ENCODE measurements at regions not wholly inside any gene's neighbourhood (a gene's known extent, or its start where the extent isn't known, plus 50 kb on each side); places are given as distances from the start of the nearest gene placed in this dataset.
A peak's percentile ranks its signal among the peaks of the same experiment; 100 is the strongest.

- no peak for DNase-seq (ENCODE audit: low read depth)
Observed at GRCh38 chr3:34942256-34942655, 697.1 kb upstream of the ARPP21 start.

DNA sequence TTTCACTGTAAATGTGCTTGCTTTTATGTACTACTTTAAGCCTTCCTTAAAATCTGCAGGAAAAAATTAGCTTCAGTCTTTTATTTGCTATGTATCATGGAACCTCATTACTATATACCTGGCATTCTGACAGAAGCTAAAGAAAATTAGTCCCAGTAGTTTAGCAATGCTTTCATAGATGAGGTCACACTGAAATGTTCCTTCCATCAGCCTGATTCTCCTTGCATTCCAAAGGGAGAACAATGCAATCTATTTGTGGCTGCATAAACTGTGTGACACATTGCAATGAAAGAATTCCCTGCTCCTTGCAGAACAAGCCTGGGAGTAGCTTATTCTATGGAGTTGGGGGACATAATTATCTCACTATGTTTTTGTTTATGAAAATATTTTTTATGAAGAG, 691.5 kb upstream of the ARPP21 start:
- DNase-seq (ENCODE audit: low read depth) = peak; percentile 77

DNA sequence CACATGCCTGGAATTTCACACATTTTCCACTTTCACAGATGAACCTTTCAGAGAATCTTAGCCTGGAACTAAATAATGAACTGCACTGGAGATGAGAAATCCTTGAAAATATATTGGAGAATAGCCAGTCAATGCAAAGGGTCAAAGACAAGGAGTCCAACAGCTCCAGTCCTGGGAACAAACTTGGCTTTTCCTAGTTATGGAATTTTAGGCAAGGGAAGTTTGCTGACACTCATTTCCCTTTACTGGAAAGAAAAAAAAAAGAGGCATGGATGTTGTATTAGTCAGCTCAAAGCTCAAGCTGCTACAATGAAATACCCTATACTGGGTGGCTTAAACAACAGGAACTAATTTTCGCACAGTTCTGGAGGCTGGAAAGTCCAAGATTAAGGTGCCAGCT, 690.8 kb upstream of the ARPP21 start:
- peak; percentile 75 for DNase-seq (ENCODE audit: low read depth)

DNA sequence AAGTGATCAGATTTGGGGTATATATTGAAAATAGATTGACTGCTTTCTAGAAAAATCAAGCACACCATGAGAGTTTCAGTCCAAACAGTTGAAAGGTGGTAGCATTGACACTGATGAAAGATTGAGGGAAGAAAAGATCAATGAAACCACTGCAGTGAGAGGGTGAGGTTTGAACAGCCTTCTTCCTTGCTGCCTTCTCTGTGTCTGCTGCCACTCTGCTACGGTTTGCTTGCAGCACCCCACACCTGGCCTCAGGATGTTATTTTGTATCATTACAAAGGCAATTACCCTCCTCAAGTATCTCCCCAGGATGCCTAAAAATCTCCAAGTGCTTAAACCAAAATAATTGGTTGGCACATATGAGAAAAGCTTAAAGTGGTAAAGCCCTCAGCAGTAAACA, 683.6 kb upstream of the ARPP21 start:
- no peak for DNase-seq (ENCODE audit: low read depth)

DNA sequence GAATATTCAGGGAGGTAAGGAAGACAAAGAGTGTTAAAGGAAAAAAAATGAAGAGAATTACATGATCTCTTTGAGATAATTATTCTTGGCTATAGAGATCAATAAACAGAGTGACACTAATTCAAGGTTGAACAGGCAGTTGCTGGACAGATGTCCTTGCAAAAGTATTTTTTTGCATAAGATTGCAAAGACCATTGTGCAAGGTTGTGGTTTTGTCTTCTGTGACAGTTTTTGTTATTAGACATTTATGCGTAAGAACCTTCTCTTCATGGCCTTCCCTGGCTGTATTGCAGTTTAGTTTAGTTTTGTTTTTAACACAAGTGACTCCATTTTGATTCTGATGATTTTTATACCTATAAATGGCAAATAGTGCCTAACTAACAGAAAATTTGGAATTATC, 682.8 kb upstream of the ARPP21 start:
- DNase-seq (ENCODE audit: low read depth) = no peak

- DNase-seq (ENCODE audit: low read depth) = peak; percentile 80
Observed at GRCh38 chr3:34957677-34958076, 681.6 kb upstream of the ARPP21 start.

DNA sequence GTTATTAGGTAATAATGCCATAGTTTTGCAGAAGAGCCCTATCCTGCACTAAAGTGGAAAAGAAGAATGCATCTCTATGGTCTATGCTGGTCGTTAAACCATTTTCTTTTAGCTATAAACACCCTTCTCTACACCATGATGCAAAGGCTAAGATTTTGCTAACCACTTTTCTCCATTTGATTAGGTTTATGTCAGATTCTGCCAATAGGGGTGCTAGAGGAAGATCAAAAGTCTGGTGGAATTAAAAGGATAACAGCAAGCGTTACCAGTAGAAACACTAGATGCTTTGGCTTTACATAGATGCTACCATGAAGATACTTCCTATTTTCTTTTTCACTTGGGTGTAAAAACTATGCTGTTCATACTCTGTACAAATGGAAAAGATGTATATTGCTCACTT, 669.8 kb upstream of the ARPP21 start:
- no peak for DNase-seq (ENCODE audit: low read depth)

GRCh38 chr3:34972481-34972880, 666.8 kb upstream of the ARPP21 start:
- no peak for DNase-seq (ENCODE audit: low read depth)

GRCh38 chr3:34973586-34973985, 665.7 kb upstream of the ARPP21 start:
- DNase-seq (ENCODE audit: low read depth) = no peak

- no peak for DNase-seq (ENCODE audit: low read depth)
Observed at GRCh38 chr3:34983631-34984030, 655.7 kb upstream of the ARPP21 start.

DNA sequence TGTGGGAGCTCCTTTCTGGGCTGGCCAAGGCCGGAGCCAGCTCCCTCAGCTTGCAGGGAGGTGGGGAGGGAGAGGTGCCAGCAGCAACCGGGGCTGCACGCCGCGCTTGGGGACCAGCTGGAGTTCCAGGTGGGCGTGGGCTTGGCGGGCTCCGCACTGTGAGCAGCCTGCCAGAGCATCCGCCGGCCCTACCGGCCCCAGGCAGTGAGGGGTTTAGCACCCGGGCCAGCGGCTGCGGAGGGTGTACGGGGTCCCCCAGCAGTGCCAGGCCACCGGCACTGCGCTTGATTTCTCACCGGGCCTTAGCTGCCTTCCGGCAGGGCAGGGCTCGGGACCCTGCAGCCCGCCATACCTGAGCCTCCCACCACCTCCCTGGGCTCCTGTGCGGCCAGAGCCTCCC, 651.0 kb upstream of the ARPP21 start:
- DNase-seq (ENCODE audit: low read depth) = no peak

DNA sequence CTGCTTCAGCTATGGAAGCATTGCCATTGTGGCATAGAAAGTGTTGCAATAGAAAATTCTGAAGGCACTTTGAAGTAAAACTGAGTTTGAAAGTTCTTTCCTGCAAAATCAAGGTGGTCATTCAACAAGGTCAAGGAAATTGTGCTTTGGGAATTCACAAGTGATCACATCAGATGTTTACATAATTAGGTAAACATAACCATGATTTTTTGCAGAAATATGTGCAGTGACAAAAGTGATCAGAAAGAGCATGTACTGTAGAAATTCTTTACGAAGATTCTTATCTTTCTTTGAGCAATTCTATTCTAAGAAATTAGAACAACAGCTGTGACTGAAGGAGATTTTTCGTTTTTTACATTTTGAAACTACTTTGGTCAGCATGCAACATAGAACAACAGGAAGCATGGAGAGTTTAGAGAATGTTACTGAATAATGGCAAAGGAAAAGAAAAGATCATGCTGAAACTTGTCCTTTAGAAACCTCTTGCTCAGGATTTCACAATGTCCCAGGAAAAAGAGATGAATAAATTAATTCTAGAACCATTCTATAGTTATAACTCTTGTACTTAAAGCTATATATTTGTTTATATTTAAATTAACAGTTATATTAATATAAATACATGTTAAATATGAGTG, 643.4 kb upstream of the ARPP21 start:
- no peak for DNase-seq (ENCODE audit: low read depth)

DNA sequence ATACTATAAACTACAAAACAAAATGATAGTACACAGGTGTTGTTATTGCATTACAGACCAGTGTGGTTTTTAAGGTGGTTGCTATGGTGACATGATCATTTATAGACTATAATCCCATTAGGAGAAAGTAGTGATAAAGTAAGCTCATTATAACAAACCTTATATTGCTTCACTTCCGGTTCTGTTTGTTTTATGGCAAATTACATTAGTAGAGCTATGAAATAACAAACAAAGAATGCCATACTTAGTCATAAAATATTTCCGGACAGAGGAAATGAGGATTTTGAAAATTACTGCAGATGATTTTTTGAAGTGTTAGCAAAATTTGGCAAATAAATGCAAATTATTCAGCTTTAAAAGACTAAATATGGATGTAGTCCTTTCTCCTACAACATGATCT, 640.4 kb upstream of the ARPP21 start:
- DNase-seq (ENCODE audit: low read depth) = no peak

- DNase-seq (ENCODE audit: low read depth) = no peak
Observed at GRCh38 chr3:35012214-35012613, 627.1 kb upstream of the ARPP21 start.

- DNase-seq (ENCODE audit: low read depth) = no peak
Observed at GRCh38 chr3:35028157-35028556, 611.2 kb upstream of the ARPP21 start.

- no peak for DNase-seq (ENCODE audit: low read depth)
Observed at GRCh38 chr3:35042210-35042991, 596.9 kb upstream of the ARPP21 start.

- DNase-seq (ENCODE audit: low read depth) = no peak
Observed at GRCh38 chr3:35043040-35043439, 596.3 kb upstream of the ARPP21 start.

DNA sequence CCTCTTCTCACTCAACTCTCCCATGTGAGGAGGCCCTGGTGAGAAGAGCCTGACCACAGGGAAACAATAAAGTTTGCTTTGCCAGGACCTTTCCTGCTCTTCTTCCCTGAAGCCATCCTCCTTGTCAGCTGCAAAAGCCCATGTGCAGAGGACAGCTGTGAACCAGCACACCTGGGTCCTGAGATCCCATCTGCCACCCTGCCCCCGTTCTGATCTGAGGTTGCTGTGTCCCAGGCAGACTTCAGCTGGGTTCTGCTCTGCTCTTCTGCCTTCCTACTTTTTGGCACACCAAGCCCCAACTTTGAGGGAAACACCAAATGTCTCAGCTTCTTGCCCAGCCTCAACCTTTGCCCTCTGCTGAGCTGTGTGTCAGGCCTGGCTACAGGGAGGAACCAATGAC, 595.1 kb upstream of the ARPP21 start:
- DNase-seq (ENCODE audit: low read depth) = no peak

- no peak for DNase-seq (ENCODE audit: low read depth)
Observed at GRCh38 chr3:35045118-35045517, 594.2 kb upstream of the ARPP21 start.

- no peak for DNase-seq (ENCODE audit: low read depth)
Observed at GRCh38 chr3:35064761-35065160, 574.6 kb upstream of the ARPP21 start.

DNA sequence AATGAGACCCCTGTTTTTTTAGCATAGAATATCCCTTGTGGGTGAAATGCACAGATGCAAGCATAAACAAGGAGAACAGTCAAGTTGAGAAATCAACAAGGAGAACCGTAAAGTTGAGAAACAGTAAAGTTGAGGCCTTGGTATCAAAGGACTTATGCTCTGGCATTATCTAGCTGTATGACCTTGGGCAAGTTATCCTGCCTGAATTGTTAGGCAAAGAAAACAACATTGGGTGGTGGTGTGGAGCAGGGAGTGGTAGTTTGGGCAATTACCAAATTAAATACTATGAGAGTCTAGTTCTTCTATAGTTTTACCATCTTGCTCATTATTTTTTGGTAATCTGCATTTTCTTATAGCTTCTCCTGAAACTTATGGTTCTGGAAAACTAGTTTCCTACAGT, 573.4 kb upstream of the ARPP21 start:
- no peak for DNase-seq (ENCODE audit: low read depth)

DNA sequence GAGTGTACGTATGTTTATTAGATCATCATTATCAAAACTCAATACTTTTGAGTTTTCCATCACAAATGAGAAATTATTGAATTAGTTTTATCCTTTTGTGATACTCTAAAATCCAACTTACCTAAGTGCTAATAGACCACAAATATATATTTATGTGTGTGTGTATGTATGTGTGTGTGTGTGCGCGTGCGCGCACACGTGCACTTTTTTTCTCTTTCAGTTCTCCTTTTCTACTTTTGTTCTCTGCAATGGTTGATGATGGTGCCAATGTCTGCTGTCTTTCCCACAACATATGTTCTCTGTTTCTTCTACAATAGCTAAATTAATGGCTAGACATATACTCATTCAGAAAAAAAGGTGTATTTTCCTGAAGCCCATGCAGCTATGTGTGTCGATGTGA, 571.6 kb upstream of the ARPP21 start:
- no peak for DNase-seq (ENCODE audit: low read depth)

DNA sequence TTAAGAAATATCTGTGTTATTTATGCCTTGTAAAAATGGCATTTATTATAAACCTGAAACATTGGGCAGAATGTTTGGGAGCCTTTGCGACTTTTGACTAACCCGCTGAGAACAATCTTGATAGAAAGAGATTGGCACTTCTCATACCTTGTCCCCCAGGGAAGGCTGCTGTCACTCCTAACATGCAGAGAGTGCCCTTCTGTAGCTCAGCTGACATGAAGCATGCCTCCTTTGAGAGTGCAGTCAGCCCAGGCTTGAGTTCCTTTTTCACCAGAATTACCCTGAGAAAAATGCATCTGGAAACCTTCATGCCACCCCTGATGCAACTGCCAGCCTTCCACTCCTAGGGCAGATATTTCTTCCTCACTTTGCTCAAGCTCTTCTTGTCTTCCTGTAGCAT, 569.2 kb upstream of the ARPP21 start:
- DNase-seq (ENCODE audit: low read depth) = no peak

All from HT1080 (cell line).